ENCODE measurements at regions not wholly inside any gene's neighbourhood (a gene's known extent, or its start where the extent isn't known, plus 50 kb on each side); places are given as distances from the start of the nearest gene placed in this dataset.

GRCh38 chr13:112247471-112248405 is 128.4 kb upstream of the SPACA7 start:
- no peak for TF ChIP-seq PHF8 (conservative IDR thresholded peaks at IDR 0.05; ENCODE audit: low read depth, low read length)
- no peak for TF ChIP-seq CHD2 (IDR thresholded peaks at IDR 0.05; ENCODE audit: low read length)
- TF ChIP-seq SIN3A (conservative IDR thresholded peaks at IDR 0.05 in 1 of 2, IDR thresholded peaks at IDR 0.05 in 1 of 2; ENCODE audit: low read depth in 1 of 2, low read length in 2 of 2), result no peak
- no peak for TF ChIP-seq POLR2A (IDR thresholded peaks at IDR 0.05; ENCODE audit: control extremely low read depth in 1 of 2, low read depth in 2 of 2, low read length in 2 of 2)
- TF ChIP-seq EZH2 (IDR thresholded peaks at IDR 0.05; ENCODE audit: low read depth, low read length, severe bottlenecking), result no peak
- no peak for TF ChIP-seq CTCF (IDR thresholded peaks at IDR 0.05; ENCODE audit: control extremely low read depth in 1 of 3, insufficient read depth in 1 of 3, low read depth in 1 of 3, low read length in 3 of 3)
- TF ChIP-seq RBBP5 (IDR thresholded peaks at IDR 0.05; ENCODE audit: borderline replicate concordance, low read depth, low read length), result no peak
- no peak for TF ChIP-seq RNF2 (IDR thresholded peaks at IDR 0.05; ENCODE audit: borderline replicate concordance, low read depth, low read length, missing control alignments, poor library complexity, severe bottlenecking)
